ENCODE measurements at regions not wholly inside any gene's neighbourhood (a gene's known extent, or its start where the extent isn't known, plus 50 kb on each side); places are given as distances from the start of the nearest gene placed in this dataset.

- Histone ChIP-seq H3K27ac (ENCODE audit: low read depth, low read length) (no peak overlapping the region), H3K9me3 (ENCODE audit: control insufficient read depth, insufficient read depth, low read length) (peaks cover 10% of the 10 kb centered on the region), H3K4me3 (ENCODE audit: low read depth, low read length) (no peak overlapping the region), H3K27me3 (ENCODE audit: control insufficient read depth, insufficient read depth, low read length) (no peaks in the 10 kb centered on the region)
- CTCF ChIA-PET: no interaction called here
- POLR2A ChIA-PET: no interaction called here
- no peak for DNase-seq (ENCODE audit: low read depth, low spot score)
- TF ChIP-seq, protein P1, sequence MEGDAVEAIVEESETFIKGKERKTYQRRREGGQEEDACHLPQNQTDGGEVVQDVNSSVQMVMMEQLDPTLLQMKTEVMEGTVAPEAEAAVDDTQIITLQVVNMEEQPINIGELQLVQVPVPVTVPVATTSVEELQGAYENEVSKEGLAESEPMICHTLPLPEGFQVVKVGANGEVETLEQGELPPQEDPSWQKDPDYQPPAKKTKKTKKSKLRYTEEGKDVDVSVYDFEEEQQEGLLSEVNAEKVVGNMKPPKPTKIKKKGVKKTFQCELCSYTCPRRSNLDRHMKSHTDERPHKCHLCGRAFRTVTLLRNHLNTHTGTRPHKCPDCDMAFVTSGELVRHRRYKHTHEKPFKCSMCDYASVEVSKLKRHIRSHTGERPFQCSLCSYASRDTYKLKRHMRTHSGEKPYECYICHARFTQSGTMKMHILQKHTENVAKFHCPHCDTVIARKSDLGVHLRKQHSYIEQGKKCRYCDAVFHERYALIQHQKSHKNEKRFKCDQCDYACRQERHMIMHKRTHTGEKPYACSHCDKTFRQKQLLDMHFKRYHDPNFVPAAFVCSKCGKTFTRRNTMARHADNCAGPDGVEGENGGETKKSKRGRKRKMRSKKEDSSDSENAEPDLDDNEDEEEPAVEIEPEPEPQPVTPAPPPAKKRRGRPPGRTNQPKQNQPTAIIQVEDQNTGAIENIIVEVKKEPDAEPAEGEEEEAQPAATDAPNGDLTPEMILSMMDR (IDR thresholded peaks at IDR 0.05; ENCODE audit: low read depth, low read length): no peak
These were observed 288.6 kb upstream of the GYPC start for GRCh38 chr2:126367361-126367760.

GRCh38 chr2:126368758-126369157 is 287.2 kb upstream of the GYPC start:
- TF ChIP-seq, protein P1 (IDR thresholded peaks at IDR 0.05; ENCODE audit: low read depth, low read length): no peak

GRCh38 chr2:126370201-126370600 is 285.8 kb upstream of the GYPC start:
- Histone ChIP-seq H3K27ac (ENCODE audit: low read depth, low read length) (no peak overlapping the region), H3K4me3 (ENCODE audit: low read depth, low read length) (no peak overlapping the region), H3K27me3 (ENCODE audit: control insufficient read depth, insufficient read depth, low read length) (no peaks in the 10 kb centered on the region), H3K9me3 (ENCODE audit: control insufficient read depth, insufficient read depth, low read length) (peaks cover 24% of the 10 kb centered on the region)
- CTCF ChIA-PET: no interaction called here
- no peak for DNase-seq (ENCODE audit: low read depth, low spot score)
- POLR2A ChIA-PET: no interaction called here
- TF ChIP-seq, protein P1 (IDR thresholded peaks at IDR 0.05; ENCODE audit: low read depth, low read length): no peak

More at GRCh38 chr2:126368758-126369157, 287.2 kb upstream of the GYPC start:
- DNase-seq (ENCODE audit: low read depth, low spot score): no peak
- POLR2A ChIA-PET: no interaction called here
- H3K27me3 ChIP-seq (ENCODE audit: control insufficient read depth, insufficient read depth, low read length): no peaks in the 10 kb centered on the region
- no peak overlapping the region for H3K4me3 ChIP-seq (ENCODE audit: low read depth, low read length)
- H3K9me3 ChIP-seq (ENCODE audit: control insufficient read depth, insufficient read depth, low read length): peaks cover 20% of the 10 kb centered on the region
- H3K27ac ChIP-seq (ENCODE audit: low read depth, low read length): no peak overlapping the region
- CTCF ChIA-PET: no interaction called here

GRCh38 chr2:126372406-126372805 is 283.6 kb upstream of the GYPC start:
- Histone ChIP-seq H3K27me3 (ENCODE audit: control insufficient read depth, insufficient read depth, low read length) (no peaks in the 10 kb centered on the region), H3K4me3 (ENCODE audit: low read depth, low read length) (no peak overlapping the region), H3K9me3 (ENCODE audit: control insufficient read depth, insufficient read depth, low read length) (peaks cover 24% of the 10 kb centered on the region), H3K27ac (ENCODE audit: low read depth, low read length) (no peak overlapping the region)
- ChIA-PET POLR2A (no interaction called here), CTCF (no interaction called here)
- TF ChIP-seq, protein P1 (IDR thresholded peaks at IDR 0.05; ENCODE audit: low read depth, low read length): no peak
- no peak for DNase-seq (ENCODE audit: low read depth, low spot score)

DNA sequence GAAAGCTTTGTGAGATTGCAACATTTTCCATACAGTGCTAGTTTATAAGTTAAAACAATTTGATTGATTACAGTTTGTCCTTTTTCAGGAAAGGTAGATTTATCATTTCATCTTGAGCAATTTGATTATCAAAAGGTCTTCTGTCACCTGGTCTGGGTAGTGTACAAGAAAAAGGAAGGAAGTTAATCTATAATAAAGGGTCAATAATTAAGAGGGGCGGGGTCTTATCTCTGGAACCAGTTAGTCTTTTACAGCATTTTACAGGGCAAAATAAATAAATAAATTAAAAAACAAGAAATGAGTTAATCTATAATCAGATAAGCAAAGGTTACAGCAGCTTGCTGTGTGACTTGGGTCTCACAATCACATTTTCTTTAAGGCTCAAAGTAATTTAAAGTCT is 277.8 kb upstream of the GYPC start:
- no peaks in the 10 kb centered on the region for H3K27me3 ChIP-seq (ENCODE audit: control insufficient read depth, insufficient read depth, low read length)
- peaks cover 10% of the 10 kb centered on the region for H3K9me3 ChIP-seq (ENCODE audit: control insufficient read depth, insufficient read depth, low read length)
- TF ChIP-seq, protein P1 (IDR thresholded peaks at IDR 0.05; ENCODE audit: low read depth, low read length): no peak
- H3K27ac ChIP-seq (ENCODE audit: low read depth, low read length): no peak overlapping the region
- no peak for DNase-seq (ENCODE audit: low read depth, low spot score)
- ChIA-PET POLR2A (no interaction called here), CTCF (no interaction called here)
- H3K4me3 ChIP-seq (ENCODE audit: low read depth, low read length): no peak overlapping the region
